OCI-LY3 (cell line): ENCODE measurements at regions not wholly inside any gene's neighbourhood (a gene's known extent, or its start where the extent isn't known, plus 50 kb on each side); places are given as distances from the start of the nearest gene placed in this dataset.

ENCODE experiments used
- CTCF ChIP-seq: fragments of 200-600, 300-600 bp; sonication (generic); IDR thresholded peaks from 2 replicates; pipeline ENCODE4 v1.5.1; 2014; ENCODE audit warnings: antibody characterized with exemption, low read length, low read depth
- EZH2phosphoT487 ChIP-seq: fragments of 200-600 bp; shearing (Covaris generic); IDR thresholded peaks from 2 replicates; pipeline ENCODE4 v1.6.1; 2018; ENCODE audit warnings: antibody characterized with exemption, mixed run types, low read depth

GRCh38 chr10:4278186-4278585 lies 493.2 kb upstream of the KLF6 start:
- TF ChIP-seq CTCF (no peak), EZH2phosphoT487 (no peak)
